OCI-LY3 (cell line): ENCODE measurements at regions not wholly inside any gene's neighbourhood (a gene's known extent, or its start where the extent isn't known, plus 50 kb on each side); places are given as distances from the start of the nearest gene placed in this dataset.

Experiments used
- EZH2phosphoT487 ChIP-seq: fragments of 200-600 bp; shearing (Covaris generic); IDR thresholded peaks from 2 replicates; pipeline ENCODE4 v1.6.1; 2018; ENCODE audit warnings: antibody characterized with exemption, mixed run types, low read depth
- TF ChIP-seq, protein P1 (sequence below): fragments of 200-600, 300-600 bp; sonication (generic); IDR thresholded peaks from 2 replicates; pipeline ENCODE4 v1.5.1; 2014; ENCODE audit warnings: antibody characterized with exemption, low read length, low read depth

DNA sequence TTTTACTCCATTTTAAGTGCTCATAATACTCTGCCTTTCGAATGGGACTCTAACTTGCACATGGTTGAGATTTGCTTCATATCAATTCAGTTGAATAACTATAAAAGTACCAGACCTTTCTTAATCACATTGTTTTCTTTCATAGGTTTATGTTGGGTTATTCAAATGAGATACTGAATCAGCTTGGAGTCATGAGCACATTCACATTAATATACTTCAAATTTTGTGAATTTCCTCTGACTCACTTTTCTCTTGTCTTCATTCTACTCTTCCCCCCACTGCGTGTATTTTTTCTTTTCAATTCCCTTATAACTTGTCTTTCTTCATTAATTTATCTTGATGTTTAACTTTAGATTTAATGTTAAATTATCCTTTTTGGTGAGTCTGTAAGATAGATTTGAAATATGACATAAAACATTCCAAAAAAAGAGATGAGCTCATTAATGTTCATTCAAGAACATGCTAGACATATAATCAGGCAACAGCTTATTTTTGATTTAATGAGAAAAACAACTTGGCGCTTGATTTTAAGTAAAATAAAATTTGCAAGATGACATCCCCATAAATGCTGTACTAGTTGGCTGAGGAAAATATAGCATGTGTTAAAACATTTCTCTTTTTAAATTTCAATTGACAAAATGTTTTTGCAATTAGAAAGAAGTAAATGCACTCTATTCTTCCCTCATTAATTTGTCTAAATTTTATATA, 736.0 kb downstream of the CD109 start:
- TF ChIP-seq, protein P1, sequence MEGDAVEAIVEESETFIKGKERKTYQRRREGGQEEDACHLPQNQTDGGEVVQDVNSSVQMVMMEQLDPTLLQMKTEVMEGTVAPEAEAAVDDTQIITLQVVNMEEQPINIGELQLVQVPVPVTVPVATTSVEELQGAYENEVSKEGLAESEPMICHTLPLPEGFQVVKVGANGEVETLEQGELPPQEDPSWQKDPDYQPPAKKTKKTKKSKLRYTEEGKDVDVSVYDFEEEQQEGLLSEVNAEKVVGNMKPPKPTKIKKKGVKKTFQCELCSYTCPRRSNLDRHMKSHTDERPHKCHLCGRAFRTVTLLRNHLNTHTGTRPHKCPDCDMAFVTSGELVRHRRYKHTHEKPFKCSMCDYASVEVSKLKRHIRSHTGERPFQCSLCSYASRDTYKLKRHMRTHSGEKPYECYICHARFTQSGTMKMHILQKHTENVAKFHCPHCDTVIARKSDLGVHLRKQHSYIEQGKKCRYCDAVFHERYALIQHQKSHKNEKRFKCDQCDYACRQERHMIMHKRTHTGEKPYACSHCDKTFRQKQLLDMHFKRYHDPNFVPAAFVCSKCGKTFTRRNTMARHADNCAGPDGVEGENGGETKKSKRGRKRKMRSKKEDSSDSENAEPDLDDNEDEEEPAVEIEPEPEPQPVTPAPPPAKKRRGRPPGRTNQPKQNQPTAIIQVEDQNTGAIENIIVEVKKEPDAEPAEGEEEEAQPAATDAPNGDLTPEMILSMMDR = no peak
- TF ChIP-seq EZH2phosphoT487 = no peak
